Nephron progenitor cell (in vitro differentiated cells): ENCODE measurements at regions not wholly inside any gene's neighbourhood (a gene's known extent, or its start where the extent isn't known, plus 50 kb on each side); places are given as distances from the start of the nearest gene placed in this dataset.

Experiments used
- DNase-seq: peaks from one replicate; pipeline ENCODE4 v3.0.0; 2021
- H3K27ac Mint-ChIP-seq: 2 replicates; pipeline ENCODE4 v1.8.0; 2021; ENCODE audit warnings: mild to moderate bottlenecking, moderate library complexity, mixed read lengths
- H3K27me3 Mint-ChIP-seq: 2 replicates; pipeline ENCODE4 v1.8.0; 2021; ENCODE audit warnings: mild to moderate bottlenecking, low read depth, mixed read lengths; ENCODE audit not compliant: poor library complexity
- H3K36me3 Mint-ChIP-seq: 2 replicates; pipeline ENCODE4 v1.8.0; 2021; ENCODE audit warnings: low read depth, mixed read lengths
- H3K4me1 Mint-ChIP-seq: 2 replicates; pipeline ENCODE4 v1.8.0; 2021; ENCODE audit warnings: mixed read lengths
- H3K4me3 Mint-ChIP-seq: 2 replicates; pipeline ENCODE4 v1.8.0; 2021; ENCODE audit warnings: mild to moderate bottlenecking, moderate library complexity, mixed read lengths
- H3K9me3 Mint-ChIP-seq: 2 replicates; pipeline ENCODE4 v1.8.0; 2021; ENCODE audit warnings: mild to moderate bottlenecking, moderate library complexity, mixed read lengths
- TF ChIP-seq, protein P1 (sequence below): fragments of 200-600 bp; sonication (generic); IDR thresholded peaks from 2 replicates; pipeline ENCODE4 v1.5.0; 2021; ENCODE audit warnings: antibody characterized with exemption

DNA sequence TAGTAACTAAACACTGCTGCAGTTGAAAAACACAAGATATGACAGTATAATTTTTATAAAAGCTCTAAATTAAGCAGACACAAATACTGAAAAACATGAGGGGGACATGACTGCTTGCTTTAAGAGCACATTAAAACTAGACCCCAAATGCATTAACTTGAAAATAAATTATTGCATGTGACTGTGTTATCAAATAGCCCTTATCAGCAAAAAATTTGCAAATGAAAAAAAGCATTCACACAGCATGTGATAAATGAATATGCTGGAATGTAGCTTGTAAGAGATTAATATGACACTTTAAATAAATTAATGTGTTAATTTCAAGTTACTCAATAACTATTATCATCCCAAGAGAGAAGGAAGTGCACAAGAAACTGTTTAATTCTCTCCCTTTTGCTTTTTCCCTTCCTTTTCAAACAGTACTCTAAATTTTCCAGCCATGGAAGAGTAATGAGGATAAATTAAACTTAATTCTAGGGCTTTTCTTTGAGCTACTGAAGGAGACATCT is 1422.1 kb upstream of the FLRT2 start:
- DNase-seq, result no peak
- TF ChIP-seq, protein P1, sequence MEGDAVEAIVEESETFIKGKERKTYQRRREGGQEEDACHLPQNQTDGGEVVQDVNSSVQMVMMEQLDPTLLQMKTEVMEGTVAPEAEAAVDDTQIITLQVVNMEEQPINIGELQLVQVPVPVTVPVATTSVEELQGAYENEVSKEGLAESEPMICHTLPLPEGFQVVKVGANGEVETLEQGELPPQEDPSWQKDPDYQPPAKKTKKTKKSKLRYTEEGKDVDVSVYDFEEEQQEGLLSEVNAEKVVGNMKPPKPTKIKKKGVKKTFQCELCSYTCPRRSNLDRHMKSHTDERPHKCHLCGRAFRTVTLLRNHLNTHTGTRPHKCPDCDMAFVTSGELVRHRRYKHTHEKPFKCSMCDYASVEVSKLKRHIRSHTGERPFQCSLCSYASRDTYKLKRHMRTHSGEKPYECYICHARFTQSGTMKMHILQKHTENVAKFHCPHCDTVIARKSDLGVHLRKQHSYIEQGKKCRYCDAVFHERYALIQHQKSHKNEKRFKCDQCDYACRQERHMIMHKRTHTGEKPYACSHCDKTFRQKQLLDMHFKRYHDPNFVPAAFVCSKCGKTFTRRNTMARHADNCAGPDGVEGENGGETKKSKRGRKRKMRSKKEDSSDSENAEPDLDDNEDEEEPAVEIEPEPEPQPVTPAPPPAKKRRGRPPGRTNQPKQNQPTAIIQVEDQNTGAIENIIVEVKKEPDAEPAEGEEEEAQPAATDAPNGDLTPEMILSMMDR, result no peak
- Mint-ChIP-seq H3K4me1 (no peaks in the 10 kb centered on the region), H3K36me3 (no peaks in the 10 kb centered on the region), H3K9me3 (peaks cover 7% of the 10 kb centered on the region), H3K27me3 (peaks cover 8% of the 10 kb centered on the region), H3K4me3 (no peak overlapping the region), H3K27ac (no peak overlapping the region)

DNA sequence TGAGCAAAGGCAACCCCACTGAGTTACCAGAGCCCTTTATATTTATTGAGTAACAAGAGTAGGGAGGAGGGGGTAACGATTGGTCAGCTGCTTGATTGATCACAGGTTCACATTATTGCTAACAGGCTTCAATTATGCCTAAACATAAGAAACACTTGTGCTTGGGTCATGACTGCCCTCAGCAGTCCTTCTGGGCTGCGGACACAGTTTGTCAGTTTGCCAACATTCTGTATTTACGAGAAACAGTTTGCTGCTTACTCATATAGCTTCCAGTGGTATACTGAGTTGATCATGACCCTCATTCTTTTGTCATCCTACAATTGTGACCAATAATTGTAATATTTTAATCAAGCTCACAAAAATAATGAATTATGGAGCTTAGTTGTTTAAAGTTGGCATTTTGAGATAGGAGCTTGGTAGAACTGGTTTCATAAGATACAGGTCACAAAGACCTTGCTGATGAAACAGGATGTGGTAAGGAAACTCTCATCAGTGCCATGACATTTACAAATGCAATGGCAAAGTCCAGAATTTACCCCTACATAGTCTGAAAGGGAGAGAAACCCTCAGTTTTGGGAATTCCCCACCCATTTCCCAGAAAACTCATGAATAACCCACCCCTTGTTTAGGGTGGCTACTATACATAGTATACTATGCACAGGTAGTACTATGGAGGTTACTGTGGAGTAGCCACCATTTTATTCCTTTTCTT is 1421.0 kb upstream of the FLRT2 start:
- TF ChIP-seq, protein P1, result no peak
- no peak for DNase-seq
- no peak overlapping the region for H3K27ac Mint-ChIP-seq
- H3K36me3 Mint-ChIP-seq, result no peaks in the 10 kb centered on the region
- H3K4me1 Mint-ChIP-seq, result no peaks in the 10 kb centered on the region
- peaks cover 8% of the 10 kb centered on the region for H3K27me3 Mint-ChIP-seq
- peaks cover 7% of the 10 kb centered on the region for H3K9me3 Mint-ChIP-seq
- no peak overlapping the region for H3K4me3 Mint-ChIP-seq

DNA sequence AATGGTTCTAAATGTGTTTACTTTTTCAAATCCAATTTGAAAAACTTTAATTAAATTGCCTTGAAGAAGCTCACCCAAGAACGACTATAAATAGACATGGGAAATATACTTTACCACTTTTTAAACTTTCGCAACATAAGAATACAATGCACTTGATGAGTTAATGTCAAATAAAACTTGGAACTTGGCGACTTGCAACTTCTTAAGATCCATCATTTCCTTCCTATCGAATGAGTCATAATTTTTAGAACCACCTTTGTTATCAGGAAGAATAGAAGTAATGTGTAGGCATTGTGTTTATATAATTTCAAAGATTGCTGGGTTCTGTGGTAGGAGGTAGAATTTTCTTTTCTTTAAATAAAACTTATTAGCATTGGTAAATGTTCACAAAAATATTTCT is 1417.4 kb upstream of the FLRT2 start:
- Mint-ChIP-seq H3K27ac (no peak overlapping the region), H3K36me3 (no peaks in the 10 kb centered on the region), H3K4me1 (no peaks in the 10 kb centered on the region), H3K27me3 (peaks cover 8% of the 10 kb centered on the region), H3K4me3 (no peak overlapping the region), H3K9me3 (peaks cover 2% of the 10 kb centered on the region)
- TF ChIP-seq, protein P1, result no peak
- DNase-seq, result no peak

DNA sequence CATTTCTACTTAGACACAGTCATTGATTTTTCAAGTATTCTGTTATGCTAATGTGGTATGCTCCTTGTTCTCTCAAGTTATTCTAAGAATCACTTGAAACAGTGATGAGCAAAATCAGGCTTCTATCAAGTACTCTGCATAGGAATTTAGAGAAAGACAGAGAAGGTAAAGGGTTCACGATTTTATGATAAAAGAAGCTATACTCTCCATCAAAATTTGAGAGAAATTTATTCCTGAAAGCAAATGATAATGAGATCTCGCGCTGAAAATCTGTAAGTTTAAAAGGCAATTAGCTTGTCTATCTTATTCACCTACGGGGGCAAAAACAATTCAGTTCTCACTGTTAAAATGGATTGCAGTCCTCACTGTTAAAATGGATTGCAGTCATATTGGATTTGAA is 1404.3 kb upstream of the FLRT2 start:
- Mint-ChIP-seq H3K4me3 (no peak overlapping the region), H3K9me3 (no peaks in the 10 kb centered on the region), H3K36me3 (no peaks in the 10 kb centered on the region), H3K27me3 (no peaks in the 10 kb centered on the region), H3K27ac (no peak overlapping the region), H3K4me1 (no peaks in the 10 kb centered on the region)
- DNase-seq, result no peak
- TF ChIP-seq, protein P1, result no peak

DNA sequence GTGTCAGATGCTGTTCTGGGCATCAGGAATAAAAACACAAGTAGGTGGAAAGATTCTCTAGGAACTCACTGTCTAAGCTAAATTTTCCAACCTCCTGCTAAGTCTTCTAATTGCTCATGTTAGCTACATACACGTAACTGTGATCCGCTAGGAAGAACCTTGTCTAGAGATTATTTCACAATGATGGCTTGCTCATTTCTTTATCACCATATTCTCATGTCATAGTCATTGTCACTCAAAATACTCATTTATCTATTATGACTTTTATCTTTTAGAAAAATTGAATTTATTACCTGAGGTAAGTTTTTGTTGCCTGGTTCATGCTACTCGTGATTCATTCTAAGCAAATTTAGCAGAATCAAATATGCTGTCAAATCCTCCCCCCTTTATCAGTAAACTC is 1402.4 kb upstream of the FLRT2 start:
- no peaks in the 10 kb centered on the region for H3K27me3 Mint-ChIP-seq
- no peak overlapping the region for H3K4me3 Mint-ChIP-seq
- no peak for DNase-seq
- H3K9me3 Mint-ChIP-seq, result no peaks in the 10 kb centered on the region
- TF ChIP-seq, protein P1, result no peak
- no peaks in the 10 kb centered on the region for H3K4me1 Mint-ChIP-seq
- no peaks in the 10 kb centered on the region for H3K36me3 Mint-ChIP-seq
- H3K27ac Mint-ChIP-seq, result no peak overlapping the region

DNA sequence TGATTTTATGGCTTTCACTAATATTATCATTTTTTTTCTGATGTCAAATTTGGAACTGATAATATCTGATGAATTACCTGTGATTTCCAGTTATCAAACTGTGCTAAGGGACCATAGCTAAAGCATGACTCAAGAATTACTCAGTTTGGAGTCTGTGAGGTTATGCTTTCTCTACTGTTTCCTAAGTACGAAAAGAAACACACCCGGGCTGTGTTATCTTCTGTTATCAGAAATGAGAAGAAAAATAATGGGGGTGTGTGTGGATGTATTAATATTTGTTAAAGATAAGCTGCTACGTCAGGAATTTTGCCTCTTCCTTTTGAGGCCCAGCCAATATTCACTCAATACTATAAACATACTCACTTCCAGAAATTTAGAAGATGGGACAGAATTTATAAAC is 1401.9 kb upstream of the FLRT2 start:
- Mint-ChIP-seq H3K4me3 (no peak overlapping the region), H3K27ac (no peak overlapping the region), H3K4me1 (no peaks in the 10 kb centered on the region), H3K9me3 (no peaks in the 10 kb centered on the region), H3K36me3 (no peaks in the 10 kb centered on the region), H3K27me3 (no peaks in the 10 kb centered on the region)
- no peak for DNase-seq
- TF ChIP-seq, protein P1, result no peak
